CD4-positive, alpha-beta memory T cell (primary cell): ENCODE measurements at regions not wholly inside any gene's neighbourhood (a gene's known extent, or its start where the extent isn't known, plus 50 kb on each side); places are given as distances from the start of the nearest gene placed in this dataset.
"Not testable (repeated sequence)": the region's sequence is repeated elsewhere in the genome, so short reads cannot be mapped to it uniquely, and the experiment has no call there.

Experiments used
- CTCF ChIA-PET: fragments of 350-600 bp; sonication (Branson Sonifier 250); formaldehyde crosslinking; loops from one replicate; lab custom pipeline; 2021; ENCODE audit warnings: inconsistent platforms; ENCODE audit not compliant: partially characterized antibody; lab: Charles Lee
- POLR2A ChIA-PET: fragments of 350-600 bp; sonication (Branson Sonifier 250); formaldehyde crosslinking; loops from one replicate; lab custom pipeline; 2021; ENCODE audit not compliant: partially characterized antibody; lab: Charles Lee
- DNase-seq, 5 donors: peaks; one replicate each; pipeline versions ENCODE4 v3.0.0 to v3.0.0-alpha.2; 2020 to 2022; ENCODE audit warnings: mixed read lengths in 1 of 5
- H3K27ac ChIP-seq: one replicate; pipeline ENCODE4 v1.7.0; 2013; ENCODE audit warnings: low read depth, low read length
- H3K27me3 ChIP-seq: 2 replicates; pipeline ENCODE4 v1.7.0; 2013; ENCODE audit warnings: mild to moderate bottlenecking, low read length, moderate library complexity; ENCODE audit not compliant: insufficient read depth
- H3K36me3 ChIP-seq: 2 replicates; pipeline ENCODE4 v1.7.0; 2013; ENCODE audit warnings: mild to moderate bottlenecking, low read length, moderate library complexity; ENCODE audit not compliant: insufficient read depth
- H3K4me1 ChIP-seq: 2 replicates; pipeline ENCODE4 v1.7.0; 2013; ENCODE audit warnings: mild to moderate bottlenecking, low read length, moderate library complexity; ENCODE audit not compliant: insufficient read depth
- H3K4me3 ChIP-seq, 2 donors: one replicate each; pipeline ENCODE4 v1.7.0; 2013; ENCODE audit warnings: low read length in 2 of 2, mild to moderate bottlenecking in 1 of 2
- H3K9me3 ChIP-seq, 2 donors: one replicate each; pipeline ENCODE4 v1.7.0; 2013; ENCODE audit warnings: low read length in 2 of 2, control low read depth in 1 of 2; ENCODE audit not compliant: control insufficient read depth in 1 of 2
- H3K27ac Mint-ChIP-seq, 7 donors: one replicate each; pipeline ENCODE4 v1.8.0; 2020 to 2021; ENCODE audit warnings: mixed read lengths in 7 of 7, mild to moderate bottlenecking in 6 of 7, inconsistent platforms in 3 of 7, moderate library complexity in 3 of 7
- H3K27me3 Mint-ChIP-seq, 2 donors: one replicate each; pipeline ENCODE4 v1.8.0; 2020 to 2021; ENCODE audit warnings: mixed read lengths in 2 of 2
- H3K36me3 Mint-ChIP-seq, 2 donors: one replicate each; pipeline ENCODE4 v1.8.0; 2020 to 2021; ENCODE audit warnings: mixed read lengths in 2 of 2, inconsistent platforms in 1 of 2, mild to moderate bottlenecking in 1 of 2
- H3K4me1 Mint-ChIP-seq, 4 donors: one replicate each; pipeline ENCODE4 v1.8.0; 2020 to 2021; ENCODE audit warnings: mixed read lengths in 4 of 4, mild to moderate bottlenecking in 1 of 4
- H3K4me3 Mint-ChIP-seq, 8 donors: one replicate each; pipeline ENCODE4 v1.8.0; 2020 to 2021; ENCODE audit warnings: mixed read lengths in 8 of 8, mild to moderate bottlenecking in 7 of 8, moderate library complexity in 6 of 8, inconsistent platforms in 3 of 8
- H3K9me3 Mint-ChIP-seq, 8 donors: one replicate each; pipeline ENCODE4 v1.8.0; 2020 to 2021; ENCODE audit warnings: mixed read lengths in 8 of 8, mild to moderate bottlenecking in 5 of 8, inconsistent platforms in 3 of 8, moderate library complexity in 1 of 8
- intact Hi-C: fragments of 100-400 bp; cut with micrococcal nuclease; formaldehyde crosslinking; loops from one replicate; pipeline ENCODE4 v1.15.1; 2023

DNA sequence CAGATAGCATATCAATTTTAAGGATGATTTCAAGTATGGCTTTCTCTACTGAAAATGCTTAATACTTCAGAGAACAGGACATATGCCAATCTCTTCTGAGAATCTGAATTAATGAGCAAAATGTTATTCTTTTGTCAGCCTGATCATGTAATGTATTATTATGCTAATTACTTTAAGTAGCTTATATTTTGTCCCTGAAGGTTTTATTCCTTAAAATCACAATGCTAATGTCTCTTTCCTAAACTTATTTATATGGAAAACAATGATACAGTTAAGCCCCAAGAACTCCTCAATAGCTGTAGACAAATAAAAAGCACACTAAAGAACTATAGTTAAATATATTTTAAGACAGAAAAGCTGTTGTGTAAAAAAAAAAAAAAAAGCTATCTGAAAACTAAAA, 256.9 kb upstream of the PTPRD start:
- Histone ChIP-seq H3K9me3 (no peaks in the 10 kb centered on the region), H3K27ac (no peak overlapping the region), H3K4me1 (no peaks in the 10 kb centered on the region), H3K27me3 (no peaks in the 10 kb centered on the region), H3K4me3 (no peak overlapping the region), H3K36me3 (no peaks in the 10 kb centered on the region)
- ChIA-PET CTCF (interaction anchor here (0.7 to 1.0 kb wide), 2 partner anchors 9 to 437 kb away, joined by 3 to 4 read pairs; no protein-coding TSS in a partner anchor), POLR2A (no interaction called here)
- Mint-ChIP-seq H3K4me3 (no peak overlapping the region), H3K36me3 (no peaks in the 10 kb centered on the region), H3K27ac (no peak overlapping the region), H3K27me3 (no peaks in the 10 kb centered on the region), H3K4me1 (no peaks in the 10 kb centered on the region), H3K9me3 (peaks cover 0 to 29% (median 11%) of the 10 kb centered on the region in 8 donors)
- intact Hi-C loops = no loop called here
- no peak for DNase-seq

DNA sequence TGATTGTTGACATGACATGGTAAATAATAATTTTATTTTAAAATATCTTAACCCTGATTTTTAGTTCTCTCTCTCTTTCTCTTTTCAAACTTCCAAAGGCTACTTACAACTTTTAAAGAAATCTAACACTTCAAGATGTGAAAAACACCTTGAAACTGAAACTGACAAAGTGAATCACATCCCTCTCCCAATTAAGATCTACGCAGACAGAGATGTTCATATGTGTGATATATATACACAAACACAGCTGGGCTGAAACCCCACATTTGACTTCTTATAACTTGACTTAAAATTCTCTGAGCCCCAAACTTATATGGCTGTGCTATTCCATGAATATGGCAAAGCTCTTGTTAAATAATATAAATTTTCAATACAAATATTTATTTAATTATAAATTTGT, 261.2 kb upstream of the PTPRD start:
- CTCF ChIA-PET = no interaction called here
- no peaks in the 10 kb centered on the region for H3K4me1 ChIP-seq
- Mint-ChIP-seq H3K27ac (no peak overlapping the region), H3K4me1 (no peaks in the 10 kb centered on the region), H3K27me3 (no peaks in the 10 kb centered on the region), H3K9me3 (peaks cover 3 to 27% (median 10%) of the 10 kb centered on the region in 8 donors), H3K36me3 (no peaks in the 10 kb centered on the region), H3K4me3 (no peak overlapping the region)
- no peak overlapping the region for H3K4me3 ChIP-seq
- intact Hi-C loops = no loop called here
- POLR2A ChIA-PET = no interaction called here
- H3K27me3 ChIP-seq = no peaks in the 10 kb centered on the region
- no peak overlapping the region for H3K27ac ChIP-seq
- H3K9me3 ChIP-seq = no peaks in the 10 kb centered on the region
- no peak for DNase-seq
- no peaks in the 10 kb centered on the region for H3K36me3 ChIP-seq

DNA sequence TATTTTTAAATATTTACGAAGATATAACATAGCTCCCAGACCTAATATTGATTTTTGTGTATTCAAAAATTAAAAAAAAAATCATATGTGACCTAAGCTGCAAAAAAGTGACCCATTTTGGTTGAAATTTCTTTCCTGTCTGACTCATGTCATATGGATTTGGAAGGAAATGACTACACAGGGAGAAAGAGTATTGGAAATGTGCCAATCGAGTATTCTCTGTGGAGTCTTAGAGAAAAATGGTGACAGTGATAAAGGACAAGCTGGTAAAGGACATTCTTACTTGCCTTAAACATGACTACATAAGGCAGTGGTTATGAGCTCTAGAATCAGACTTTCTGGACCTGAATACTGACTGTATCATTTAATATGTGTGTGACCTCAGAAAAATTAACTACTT, 262.9 kb upstream of the PTPRD start:
- Histone ChIP-seq H3K9me3 (no peaks in the 10 kb centered on the region), H3K36me3 (no peaks in the 10 kb centered on the region), H3K4me1 (no peaks in the 10 kb centered on the region), H3K4me3 (no peak overlapping the region), H3K27ac (no peak overlapping the region), H3K27me3 (no peaks in the 10 kb centered on the region)
- Mint-ChIP-seq H3K4me3 (no peak overlapping the region), H3K4me1 (no peaks in the 10 kb centered on the region), H3K27me3 (no peaks in the 10 kb centered on the region), H3K36me3 (no peaks in the 10 kb centered on the region), H3K27ac (no peak overlapping the region), H3K9me3 (peaks cover 3 to 30% (median 15%) of the 10 kb centered on the region in 8 donors)
- DNase-seq = no peak
- intact Hi-C loops = no loop called here
- POLR2A ChIA-PET = no interaction called here
- CTCF ChIA-PET = no interaction called here

DNA sequence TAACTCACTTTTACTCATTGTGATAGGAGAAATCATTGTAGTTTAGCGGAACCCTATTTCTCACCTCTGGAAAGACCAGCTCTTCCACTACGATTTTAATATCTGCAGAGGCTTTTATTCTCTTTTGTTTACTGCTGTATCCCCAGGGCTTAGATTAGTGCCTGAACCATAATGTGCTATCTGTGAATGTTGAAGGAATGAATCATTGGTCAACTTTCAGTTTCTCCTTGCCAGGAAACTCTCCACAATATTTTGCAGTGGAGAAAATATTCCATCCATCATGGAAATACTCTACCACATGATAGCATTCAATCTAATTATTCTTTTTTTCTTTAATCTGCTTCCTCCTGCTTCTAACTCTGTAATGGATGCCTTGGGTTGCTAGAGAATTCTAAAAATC, 263.5 kb upstream of the PTPRD start:
- intact Hi-C loops = no loop called here
- Mint-ChIP-seq H3K27me3 (no peaks in the 10 kb centered on the region), H3K27ac (no peak overlapping the region), H3K9me3 (peaks cover 3 to 31% (median 18%) of the 10 kb centered on the region in 8 donors), H3K4me3 (no peak overlapping the region), H3K36me3 (no peaks in the 10 kb centered on the region), H3K4me1 (no peaks in the 10 kb centered on the region)
- no peak overlapping the region for H3K27ac ChIP-seq
- no peaks in the 10 kb centered on the region for H3K27me3 ChIP-seq
- H3K36me3 ChIP-seq = no peaks in the 10 kb centered on the region
- no peaks in the 10 kb centered on the region for H3K4me1 ChIP-seq
- no peaks in the 10 kb centered on the region for H3K9me3 ChIP-seq
- ChIA-PET CTCF (no interaction called here), POLR2A (no interaction called here)
- no peak overlapping the region for H3K4me3 ChIP-seq
- DNase-seq = no peak

DNA sequence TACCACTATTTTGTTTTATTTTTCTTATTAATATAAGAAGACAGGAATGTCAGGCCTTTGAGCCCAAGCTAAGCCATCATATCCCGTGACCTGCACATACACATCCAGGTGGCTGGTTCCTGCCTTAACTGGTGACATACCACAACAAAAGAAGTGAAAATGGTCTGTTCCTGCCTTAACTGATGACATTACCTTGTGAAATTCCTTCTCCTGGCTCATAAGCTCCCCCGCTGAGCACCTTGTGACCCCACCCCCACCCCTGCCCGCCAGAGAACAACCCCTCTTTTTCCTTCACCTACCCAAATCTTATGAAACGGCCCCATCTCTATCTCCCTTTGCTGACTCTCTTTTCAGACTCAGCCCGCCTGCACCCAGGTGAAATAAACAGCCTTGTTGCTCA, 277.5 kb upstream of the PTPRD start:
- H3K27me3 ChIP-seq, H3K4me1 ChIP-seq, DNase-seq, H3K36me3 ChIP-seq, H3K4me3 ChIP-seq, H3K4me3 Mint-ChIP-seq, H3K27me3 Mint-ChIP-seq, H3K9me3 ChIP-seq, H3K27ac Mint-ChIP-seq, CTCF ChIA-PET, H3K27ac ChIP-seq, H3K4me1 Mint-ChIP-seq, POLR2A ChIA-PET, H3K36me3 Mint-ChIP-seq, intact Hi-C loops: not testable (repeated sequence)
- peaks cover 0 to 25% (median 16%) of the 10 kb centered on the region in 8 donors for H3K9me3 Mint-ChIP-seq

DNA sequence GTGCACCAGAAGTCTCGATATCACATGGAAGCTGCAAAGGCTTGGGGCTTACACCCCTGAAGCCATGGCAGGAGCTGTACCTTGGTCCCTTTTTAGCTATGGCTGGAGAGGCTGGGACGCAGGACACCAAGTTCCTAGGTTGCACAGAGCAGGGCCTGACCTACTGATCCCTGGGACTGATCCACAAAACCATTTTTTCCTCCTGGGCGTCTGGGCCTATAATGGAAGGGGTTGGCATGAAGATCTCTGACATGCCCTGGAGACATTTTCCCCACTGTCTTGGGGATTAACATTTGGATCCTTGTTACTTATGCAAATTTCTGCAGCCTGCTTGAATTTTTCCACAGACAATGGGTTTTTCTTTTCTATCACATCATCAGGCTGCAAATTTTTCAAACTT, 286.7 kb upstream of the PTPRD start:
- intact Hi-C loops = no loop called here
- DNase-seq = no peak
- H3K4me3 ChIP-seq = no peak overlapping the region
- Mint-ChIP-seq H3K4me3 (no peak overlapping the region), H3K9me3 (peaks cover 0 to 37% (median 18%) of the 10 kb centered on the region in 8 donors), H3K4me1 (no peaks in the 10 kb centered on the region), H3K27ac (no peak overlapping the region), H3K36me3 (no peaks in the 10 kb centered on the region), H3K27me3 (no peaks in the 10 kb centered on the region)
- no peak overlapping the region for H3K27ac ChIP-seq
- POLR2A ChIA-PET = no interaction called here
- H3K36me3 ChIP-seq = no peaks in the 10 kb centered on the region
- CTCF ChIA-PET = no interaction called here
- no peaks in the 10 kb centered on the region for H3K9me3 ChIP-seq
- H3K27me3 ChIP-seq = no peaks in the 10 kb centered on the region
- no peaks in the 10 kb centered on the region for H3K4me1 ChIP-seq

DNA sequence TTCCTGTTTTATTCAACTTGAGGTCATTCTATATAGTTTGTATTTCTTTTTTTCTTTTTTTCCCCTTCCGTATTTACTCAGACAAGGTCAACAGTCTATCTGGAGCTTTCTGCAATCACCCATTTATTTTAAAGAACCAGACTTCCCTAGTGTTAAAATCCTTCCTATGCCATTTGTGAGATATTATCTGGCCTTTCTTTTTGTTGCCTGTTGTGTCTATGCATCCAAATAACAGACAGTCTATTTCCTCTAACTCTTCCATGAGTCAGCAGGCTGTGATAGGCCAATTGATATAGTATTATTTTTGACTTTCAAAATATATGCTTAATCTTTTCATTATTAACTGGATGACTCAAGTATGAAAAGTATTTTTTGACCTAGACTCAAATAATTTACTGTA, 291.2 kb upstream of the PTPRD start:
- H3K9me3 Mint-ChIP-seq = peaks cover 0 to 35% (median 19%) of the 10 kb centered on the region in 8 donors
- H3K4me3 Mint-ChIP-seq = no peak overlapping the region
- Histone ChIP-seq H3K36me3 (no peaks in the 10 kb centered on the region), H3K4me1 (no peaks in the 10 kb centered on the region), H3K4me3 (no peak overlapping the region), H3K27me3 (no peaks in the 10 kb centered on the region), H3K9me3 (no peaks in the 10 kb centered on the region), H3K27ac (no peak overlapping the region)
- no peaks in the 10 kb centered on the region for H3K4me1 Mint-ChIP-seq
- no peak for DNase-seq
- ChIA-PET POLR2A (no interaction called here), CTCF (no interaction called here)
- no peaks in the 10 kb centered on the region for H3K27me3 Mint-ChIP-seq
- no peak overlapping the region for H3K27ac Mint-ChIP-seq
- intact Hi-C loops = no loop called here
- H3K36me3 Mint-ChIP-seq = no peaks in the 10 kb centered on the region

DNA sequence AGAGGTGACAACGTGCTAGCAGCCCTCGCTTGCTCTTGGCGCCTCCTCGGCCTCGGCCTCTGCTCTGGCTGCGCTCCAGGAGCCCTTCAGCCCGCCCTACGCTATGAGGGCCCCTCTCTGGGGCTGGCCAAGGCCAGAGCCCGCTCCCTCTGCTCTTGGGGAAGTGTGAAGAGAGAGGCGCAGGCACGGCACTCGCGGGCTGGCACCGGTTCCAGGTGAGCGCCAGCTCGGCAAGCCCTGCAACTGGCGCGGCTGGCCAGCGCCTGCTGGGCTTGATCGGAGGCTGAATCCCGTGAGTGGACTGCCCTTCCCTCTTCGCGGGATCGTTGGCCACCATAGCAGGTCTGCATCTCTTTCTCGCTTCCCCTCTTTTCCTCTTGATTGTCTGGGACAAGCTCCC, 298.0 kb upstream of the PTPRD start:
- no peak for DNase-seq
- H3K36me3 Mint-ChIP-seq = no peaks in the 10 kb centered on the region
- peaks cover 0 to 29% (median 17%) of the 10 kb centered on the region in 8 donors for H3K9me3 Mint-ChIP-seq
- Histone ChIP-seq H3K9me3 (no peaks in the 10 kb centered on the region), H3K4me3 (no peak overlapping the region), H3K4me1 (no peaks in the 10 kb centered on the region), H3K27ac (no peak overlapping the region), H3K36me3 (no peaks in the 10 kb centered on the region), H3K27me3 (no peaks in the 10 kb centered on the region)
- ChIA-PET CTCF (no interaction called here), POLR2A (no interaction called here)
- intact Hi-C loops = no loop called here
- no peak overlapping the region for H3K27ac Mint-ChIP-seq
- no peaks in the 10 kb centered on the region for H3K27me3 Mint-ChIP-seq
- H3K4me1 Mint-ChIP-seq = no peaks in the 10 kb centered on the region
- H3K4me3 Mint-ChIP-seq = no peak overlapping the region
